Testis (tissue), 2 donors: ENCODE measurements at regions not wholly inside any gene's neighbourhood (a gene's known extent, or its start where the extent isn't known, plus 50 kb on each side); places are given as distances from the start of the nearest gene placed in this dataset.

ENCODE experiments used
- DNase-seq: peaks from one replicate; pipeline ENCODE4 v3.0.0-alpha.2; 2019
- H3K27ac ChIP-seq, 2 donors: fragments of 200-600 bp; sonication (generic); one replicate each; pipeline ENCODE4 v1.5.1; 2019
- H3K27me3 ChIP-seq: fragments of 200-600 bp; sonication (generic); one replicate; pipeline ENCODE4 v1.5.1; 2019
- H3K36me3 ChIP-seq: fragments of 200-600 bp; sonication (generic); one replicate; pipeline ENCODE4 v1.5.1; 2017; ENCODE audit warnings: low read depth; ENCODE audit errors: missing control alignments
- H3K4me1 ChIP-seq: fragments of 200-600 bp; sonication (generic); one replicate; pipeline ENCODE4 v1.5.1; 2019
- H3K4me3 ChIP-seq, 2 donors: fragments of 200-600 bp; sonication (generic); one replicate each; pipeline ENCODE4 v1.5.1; 2017 to 2019
- H3K9me3 ChIP-seq: fragments of 200-600 bp; sonication (generic); one replicate; pipeline ENCODE4 v1.5.1; 2017
- POLR2A ChIP-seq: fragments of 450-650 bp; IDR thresholded peaks from one replicate; pipeline ENCODE4 v1.6.1; 2017; ENCODE audit warnings: antibody characterized with exemption, mild to moderate bottlenecking, moderate library complexity
- WGBS, 2 donors: methylation state at CpG; one replicate each; pipeline ENCODE4 v1.1.5; 2018; 5-methylcytosine and 5-hydroxymethylcytosine counted together
- intact Hi-C: fragments of 100-400 bp; cut with DNase I; formaldehyde crosslinking; loops from one replicate; pipeline ENCODE4 v1.15.1; 2023; ENCODE audit warnings: low total_unique reads
- TF ChIP-seq, protein P1 (sequence below), 3 experiments: fragments of 450-650 bp in 2 of 3; fragments of 200-600 bp in 1 of 3; sonication (generic) in 1 of 3; IDR thresholded peaks; one replicate each; pipeline ENCODE4 v1.5.1; 2016 to 2019; ENCODE audit warnings: antibody characterized with exemption in 3 of 3, mild to moderate bottlenecking in 2 of 3, moderate library complexity in 1 of 3

- DNase-seq: no peak
- no peak for TF ChIP-seq POLR2A
- TF ChIP-seq, protein P1, sequence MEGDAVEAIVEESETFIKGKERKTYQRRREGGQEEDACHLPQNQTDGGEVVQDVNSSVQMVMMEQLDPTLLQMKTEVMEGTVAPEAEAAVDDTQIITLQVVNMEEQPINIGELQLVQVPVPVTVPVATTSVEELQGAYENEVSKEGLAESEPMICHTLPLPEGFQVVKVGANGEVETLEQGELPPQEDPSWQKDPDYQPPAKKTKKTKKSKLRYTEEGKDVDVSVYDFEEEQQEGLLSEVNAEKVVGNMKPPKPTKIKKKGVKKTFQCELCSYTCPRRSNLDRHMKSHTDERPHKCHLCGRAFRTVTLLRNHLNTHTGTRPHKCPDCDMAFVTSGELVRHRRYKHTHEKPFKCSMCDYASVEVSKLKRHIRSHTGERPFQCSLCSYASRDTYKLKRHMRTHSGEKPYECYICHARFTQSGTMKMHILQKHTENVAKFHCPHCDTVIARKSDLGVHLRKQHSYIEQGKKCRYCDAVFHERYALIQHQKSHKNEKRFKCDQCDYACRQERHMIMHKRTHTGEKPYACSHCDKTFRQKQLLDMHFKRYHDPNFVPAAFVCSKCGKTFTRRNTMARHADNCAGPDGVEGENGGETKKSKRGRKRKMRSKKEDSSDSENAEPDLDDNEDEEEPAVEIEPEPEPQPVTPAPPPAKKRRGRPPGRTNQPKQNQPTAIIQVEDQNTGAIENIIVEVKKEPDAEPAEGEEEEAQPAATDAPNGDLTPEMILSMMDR (IDR thresholded peaks at IDR 0.05): no peak
Observed at GRCh38 chr15:68487087-68487843, 55.3 kb upstream of the ITGA11 start.

DNA sequence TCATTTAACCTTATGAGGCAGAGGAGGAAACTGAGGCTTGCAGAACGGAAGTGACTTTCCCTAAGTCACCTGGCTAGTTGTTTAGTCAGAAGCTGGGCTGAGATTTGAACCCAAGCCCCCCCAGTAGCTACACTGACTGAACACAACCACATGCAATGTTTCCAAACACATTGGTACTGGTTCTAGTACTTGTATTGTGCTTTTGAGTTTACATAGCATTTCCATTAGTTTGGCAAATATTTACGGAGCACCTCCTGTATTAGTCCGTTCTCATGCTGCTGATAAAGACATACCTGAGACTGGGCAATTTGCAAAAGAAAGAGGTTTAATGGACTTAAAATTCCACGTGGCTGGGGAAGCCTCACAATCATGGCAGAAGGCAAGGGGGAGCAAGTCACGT lies 56.3 kb upstream of the ITGA11 start:
- H3K36me3 ChIP-seq: no peaks in the 10 kb centered on the region
- H3K27me3 ChIP-seq: no peaks in the 10 kb centered on the region
- peaks cover 9% of the 10 kb centered on the region for H3K4me1 ChIP-seq
- no peak for DNase-seq
- no peak overlapping the region for H3K4me3 ChIP-seq
- intact Hi-C loops: no loop called here
- no peaks in the 10 kb centered on the region for H3K9me3 ChIP-seq
- no peak overlapping the region for H3K27ac ChIP-seq
- 85% methylated on average over 5 of the region's 5 CpGs for WGBS, 2 donors
- TF ChIP-seq POLR2A: no peak
- TF ChIP-seq, protein P1 (IDR thresholded peaks at IDR 0.05): no peak

More at GRCh38 chr15:68487087-68487843, 55.3 kb upstream of the ITGA11 start:
- 55 to 57% methylated on average over 5 of the region's 5 CpGs for WGBS, 2 donors
- H3K36me3 ChIP-seq: no peaks in the 10 kb centered on the region
- intact Hi-C loops: no loop called here
- no peak overlapping the region for H3K4me3 ChIP-seq
- H3K27ac ChIP-seq: no peak overlapping the region
- H3K27me3 ChIP-seq: no peaks in the 10 kb centered on the region
- no peaks in the 10 kb centered on the region for H3K9me3 ChIP-seq
- H3K4me1 ChIP-seq: peaks cover 9% of the 10 kb centered on the region

GRCh38 chr15:68488966-68489365 lies 57.0 kb upstream of the ITGA11 start:
- TF ChIP-seq, protein P1 (IDR thresholded peaks at IDR 0.05): no peak
- TF ChIP-seq POLR2A: no peak
- no peak for DNase-seq
- Histone ChIP-seq H3K27ac (no peak overlapping the region), H3K4me1 (peaks cover 9% of the 10 kb centered on the region), H3K4me3 (no peak overlapping the region), H3K9me3 (no peaks in the 10 kb centered on the region), H3K36me3 (no peaks in the 10 kb centered on the region), H3K27me3 (no peaks in the 10 kb centered on the region)
- WGBS, 2 donors: 82 to 89% methylated on average over 5 of the region's 5 CpGs
- intact Hi-C loops: no loop called here

GRCh38 chr15:68489421-68489820 lies 57.5 kb upstream of the ITGA11 start:
- H3K4me3 ChIP-seq: no peak overlapping the region
- DNase-seq: no peak
- H3K27ac ChIP-seq: no peak overlapping the region
- 71 to 74% methylated on average over 3 of the region's 3 CpGs for WGBS, 2 donors
- no peaks in the 10 kb centered on the region for H3K27me3 ChIP-seq
- peaks cover 8% of the 10 kb centered on the region for H3K4me1 ChIP-seq
- TF ChIP-seq, protein P1 (IDR thresholded peaks at IDR 0.05): no peak
- no peak for TF ChIP-seq POLR2A
- H3K36me3 ChIP-seq: no peaks in the 10 kb centered on the region
- no peaks in the 10 kb centered on the region for H3K9me3 ChIP-seq
- intact Hi-C loops: no loop called here
